ENCODE measurements at regions not wholly inside any gene's neighbourhood (a gene's known extent, or its start where the extent isn't known, plus 50 kb on each side); places are given as distances from the start of the nearest gene placed in this dataset.

GRCh38 chr18:73274812-73275621, 407.2 kb upstream of the NETO1 start:
- no peak for DNase-seq

GRCh38 chr18:73270920-73271634, 403.3 kb upstream of the NETO1 start:
- no peak for DNase-seq

- no peak for DNase-seq
These were observed 396.8 kb upstream of the NETO1 start for GRCh38 chr18:73264562-73264921.

- no peak for DNase-seq
These were observed 394.1 kb upstream of the NETO1 start for GRCh38 chr18:73261923-73262322.

DNA sequence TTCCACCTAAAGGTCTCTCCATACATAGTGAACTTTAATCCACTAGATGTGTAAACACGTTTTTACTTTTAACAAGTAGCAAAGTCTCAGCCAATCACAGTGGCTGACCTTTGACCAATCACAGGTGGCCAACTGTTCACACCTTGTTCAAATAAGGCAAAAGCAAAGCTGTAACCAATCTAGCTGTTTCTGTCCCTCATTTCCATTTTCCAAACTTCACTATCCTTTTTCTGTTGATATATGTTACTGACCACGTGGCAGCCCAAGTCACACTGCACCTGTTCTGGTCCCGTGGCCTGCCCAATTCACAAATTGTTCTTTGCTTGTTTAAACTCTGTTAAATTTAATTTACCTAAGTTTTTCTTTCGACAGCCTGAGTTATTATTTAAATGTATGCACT, 393.5 kb upstream of the NETO1 start:
- no peak for DNase-seq

DNA sequence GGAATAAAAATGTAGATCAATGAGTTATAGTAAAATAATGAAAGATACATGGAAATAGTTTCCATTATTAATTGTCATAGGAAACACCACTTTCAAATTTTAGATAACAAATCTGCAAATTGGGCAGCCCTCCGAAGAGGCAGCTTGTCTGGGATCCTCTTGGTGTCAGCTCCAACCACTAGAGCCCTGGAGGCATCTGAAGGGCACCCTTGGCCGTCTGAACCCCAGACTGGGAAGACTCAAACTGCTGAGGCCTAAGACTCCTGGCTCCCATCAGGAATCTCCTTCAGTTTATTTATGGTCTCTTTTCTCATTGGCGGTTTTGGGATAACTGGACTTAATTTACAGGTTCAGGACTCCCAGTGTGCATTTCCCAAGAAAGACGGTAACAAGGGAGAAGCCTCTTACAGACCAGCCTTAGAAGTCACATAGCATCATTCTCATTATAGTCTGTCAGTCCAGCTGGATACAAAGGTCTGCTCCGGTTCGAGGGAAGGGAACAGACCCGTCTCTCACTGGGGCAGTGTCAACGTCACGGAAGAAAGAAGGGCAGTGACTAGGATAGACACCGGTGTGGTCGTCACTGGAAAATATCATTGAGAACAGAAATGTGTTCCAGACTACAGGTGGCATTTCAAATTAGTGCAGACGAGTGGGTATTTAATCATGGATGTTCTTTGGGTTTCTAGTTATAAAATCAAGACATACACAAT, 390.7 kb upstream of the NETO1 start:
- DNase-seq, result no peak

- DNase-seq, result no peak
These were observed 386.8 kb upstream of the NETO1 start for GRCh38 chr18:73254564-73254963.

DNA sequence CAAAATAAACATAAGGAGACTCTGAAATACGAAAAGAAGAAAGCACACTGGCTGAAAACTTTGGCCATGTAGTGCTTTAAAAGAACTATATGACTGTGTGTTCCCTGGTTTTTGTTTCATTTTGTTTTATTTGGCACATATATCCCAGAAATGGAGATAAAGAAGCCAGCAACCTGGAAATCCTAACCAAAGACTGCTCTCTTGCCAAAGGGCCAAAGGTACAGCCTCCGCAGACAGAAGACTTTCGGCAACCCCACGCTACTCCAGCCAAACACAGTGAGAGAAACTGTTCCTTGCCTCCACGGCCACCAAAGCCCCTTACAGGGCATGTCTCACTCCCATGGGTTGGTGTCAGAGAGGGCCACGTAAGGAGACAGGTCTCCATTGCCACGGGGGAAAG, 381.2 kb upstream of the NETO1 start:
- DNase-seq, result no peak

- DNase-seq, result no peak
These were observed 379.0 kb upstream of the NETO1 start for GRCh38 chr18:73246763-73247162.

- no peak for DNase-seq
These were observed 377.6 kb upstream of the NETO1 start for GRCh38 chr18:73245345-73245744.

DNA sequence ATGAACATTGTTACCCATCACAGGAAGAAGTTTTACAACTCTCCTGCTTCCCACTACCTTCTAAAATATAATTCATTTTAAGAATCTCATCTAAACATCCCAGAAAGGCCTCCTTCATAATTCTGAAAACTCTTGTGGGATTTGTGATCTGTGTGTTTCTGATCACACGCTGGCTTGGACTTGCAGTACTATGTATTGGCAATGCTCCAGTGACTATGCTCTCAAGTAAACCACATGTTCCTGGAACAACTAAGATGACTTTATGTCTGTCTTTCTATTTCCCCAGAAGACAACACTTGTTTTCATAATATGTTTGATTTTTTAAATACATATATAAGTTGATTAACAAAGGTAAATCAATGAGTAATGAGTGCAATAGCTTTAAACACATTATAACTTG, 376.6 kb upstream of the NETO1 start:
- no peak for DNase-seq

DNA sequence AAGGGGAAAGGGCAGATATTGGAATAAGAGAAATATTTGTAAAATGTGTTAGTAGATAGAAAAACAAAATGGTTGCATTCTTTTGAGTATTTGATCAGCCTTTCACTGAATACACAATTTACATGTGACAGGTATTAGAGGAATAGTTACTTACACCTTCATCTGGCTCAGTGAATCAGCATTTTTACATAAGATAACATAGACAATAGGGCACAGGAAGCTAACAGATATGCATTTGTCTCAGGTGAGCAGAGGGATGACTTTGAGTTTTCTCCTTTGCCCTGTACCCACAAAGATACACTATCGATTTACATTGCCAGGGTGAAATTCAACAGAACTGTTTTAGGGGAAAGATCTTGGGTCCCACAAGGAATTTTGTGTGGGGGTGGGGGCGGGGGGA, 373.1 kb upstream of the NETO1 start:
- DNase-seq, result no peak

DNA sequence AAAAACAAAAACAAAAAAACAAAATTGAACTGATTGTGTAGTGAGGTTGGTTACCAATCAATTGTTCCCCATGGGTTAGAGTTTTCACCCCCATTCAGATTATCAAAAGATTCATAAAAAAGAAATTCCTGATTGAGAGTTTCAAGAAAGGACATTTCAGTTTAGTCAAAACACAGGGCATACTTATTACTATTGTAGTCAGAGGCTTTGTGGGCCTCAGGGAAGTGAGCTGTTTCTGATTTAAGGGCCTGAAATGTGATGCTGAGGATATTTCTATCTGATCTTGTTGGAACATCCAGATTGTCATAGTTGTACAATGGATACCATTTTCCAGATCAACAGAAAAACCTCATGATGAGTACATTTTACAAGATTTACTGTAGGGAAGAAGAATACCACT, 368.1 kb upstream of the NETO1 start:
- DNase-seq, result no peak

DNA sequence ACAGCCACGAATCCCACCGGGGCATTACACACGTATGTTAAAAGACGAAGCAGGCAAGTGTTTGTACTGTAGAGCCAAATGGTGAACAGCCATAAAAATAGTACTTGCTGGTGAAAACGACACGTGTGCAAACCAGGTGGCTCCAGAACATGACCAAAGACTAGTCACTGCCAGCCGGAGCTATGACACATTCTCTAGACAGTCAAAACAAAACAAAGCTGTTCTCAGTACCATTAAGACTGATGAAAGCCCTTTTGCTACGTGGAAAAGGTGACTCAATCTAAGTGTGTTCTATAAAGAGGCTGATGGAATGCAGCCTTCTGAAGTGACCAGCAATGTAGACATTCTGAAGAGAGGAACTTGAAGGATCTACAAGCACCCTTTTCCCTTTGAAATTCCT, 367.7 kb upstream of the NETO1 start:
- no peak for DNase-seq

GRCh38 chr18:73232933-73233332, 365.1 kb upstream of the NETO1 start:
- no peak for DNase-seq

DNA sequence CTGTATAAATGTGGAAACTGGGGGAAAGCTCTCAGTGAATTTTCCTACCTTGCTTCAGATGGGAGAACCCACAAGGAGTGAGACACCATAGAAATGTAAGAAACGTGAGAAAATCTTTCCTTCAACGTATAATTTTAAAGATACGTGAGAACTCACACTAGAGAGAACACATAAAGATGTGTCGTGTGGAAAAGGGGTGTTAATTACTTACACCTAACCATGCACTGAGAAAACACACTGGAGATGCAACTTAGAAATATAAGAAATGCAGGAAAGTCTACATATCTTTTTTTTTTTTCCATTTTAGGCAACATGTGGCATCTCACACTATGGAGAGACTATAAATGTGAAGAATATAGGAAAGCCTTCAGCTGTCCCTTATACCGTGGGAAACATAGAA, 352.9 kb upstream of the NETO1 start:
- no peak for DNase-seq

GRCh38 chr18:73218293-73218692, 350.5 kb upstream of the NETO1 start:
- DNase-seq, result no peak

GRCh38 chr18:73214970-73215369, 347.2 kb upstream of the NETO1 start:
- DNase-seq, result no peak

DNA sequence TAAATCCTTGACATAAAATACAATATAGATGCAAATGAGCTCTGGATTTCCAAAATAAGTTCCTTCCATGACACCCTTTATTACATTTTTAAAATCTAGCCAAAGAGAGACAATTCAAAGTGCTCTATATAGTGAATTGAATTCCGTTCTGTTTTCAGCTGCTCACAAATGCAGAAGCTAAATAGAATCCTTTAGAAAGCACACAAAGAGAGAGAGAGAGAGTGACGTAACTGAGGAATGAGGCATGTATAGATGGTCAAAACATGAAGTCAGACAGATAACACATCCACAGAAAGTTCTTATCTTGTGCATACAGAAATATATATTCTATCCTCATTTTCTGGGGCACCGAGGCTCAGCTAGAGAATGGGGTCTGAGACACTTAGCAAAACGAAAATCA, 344.7 kb upstream of the NETO1 start:
- no peak for DNase-seq

DNA sequence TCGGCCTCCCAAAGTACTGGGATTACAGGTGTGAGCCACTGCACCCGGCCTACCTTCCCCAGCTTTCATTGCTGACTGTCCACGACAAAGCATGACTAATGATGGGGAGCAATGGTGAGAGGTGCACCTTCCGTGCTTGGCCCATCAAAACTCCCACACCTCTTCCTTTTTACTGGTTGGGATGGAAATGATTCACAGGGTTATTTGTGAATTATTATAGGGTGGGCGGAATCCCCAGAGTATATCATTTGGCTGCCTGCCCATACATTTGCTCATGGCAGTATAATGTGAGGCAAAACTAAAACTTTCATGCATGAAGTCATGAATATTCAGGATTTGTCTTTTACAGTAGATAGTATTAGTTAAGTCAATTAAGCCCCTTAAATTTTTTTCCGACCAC, 334.2 kb upstream of the NETO1 start:
- no peak for DNase-seq

DNA sequence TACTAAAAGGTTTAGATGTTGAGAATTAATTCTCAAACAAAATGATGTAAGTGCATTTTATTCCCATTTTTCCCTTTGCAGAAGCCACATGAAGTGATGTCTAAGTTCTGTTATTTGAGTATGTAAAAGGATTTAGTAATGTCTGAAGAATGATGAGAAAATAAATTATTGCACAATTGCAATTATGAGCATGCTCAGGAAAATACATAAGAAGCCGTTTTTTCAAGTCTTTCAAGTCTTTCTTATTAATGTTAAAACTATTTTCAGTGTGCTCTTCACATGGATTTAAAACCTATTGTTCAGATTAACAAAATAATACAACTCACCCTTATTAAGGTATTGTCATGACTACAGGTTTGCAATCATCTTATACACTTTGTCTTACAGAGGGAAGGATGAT, 331.4 kb upstream of the NETO1 start:
- no peak for DNase-seq

DNA sequence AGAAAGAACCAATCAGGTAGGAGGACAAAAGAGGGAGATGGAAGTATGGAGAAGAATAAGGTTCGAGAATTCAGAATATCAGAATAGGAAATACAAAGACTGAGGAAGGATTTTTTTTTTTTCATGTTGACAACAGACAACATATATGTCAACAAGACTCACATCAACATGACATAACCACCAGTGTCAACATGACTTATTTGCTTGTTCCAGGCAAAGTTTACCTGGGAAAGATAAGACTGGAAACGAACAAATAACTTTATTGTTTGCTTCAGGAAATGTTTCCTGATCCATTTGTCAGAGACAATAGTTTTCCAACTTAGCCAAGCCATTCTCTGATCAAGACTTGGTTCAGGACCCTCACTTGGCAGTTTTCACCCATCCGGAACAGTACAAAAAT, 321.9 kb upstream of the NETO1 start:
- DNase-seq, result no peak

DNA sequence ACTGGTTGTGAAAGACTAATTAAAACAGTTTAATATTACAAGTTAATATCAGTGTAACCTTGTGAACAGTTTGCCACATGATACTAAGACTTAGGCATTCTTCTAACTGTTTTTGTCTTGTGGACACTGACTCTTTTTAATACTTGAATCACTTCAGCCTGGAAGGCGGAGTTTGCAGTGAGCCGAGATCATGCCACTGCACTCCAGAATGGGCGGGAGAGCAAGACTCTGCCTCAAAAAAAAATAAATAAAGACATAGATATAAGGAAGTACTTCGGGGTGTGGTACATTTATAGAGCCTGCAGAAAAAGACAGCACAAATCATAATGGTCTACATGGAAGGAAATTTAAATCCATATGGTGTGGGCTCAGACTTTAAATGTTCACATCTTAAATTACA, 300.4 kb upstream of the NETO1 start:
- DNase-seq, result no peak

DNA sequence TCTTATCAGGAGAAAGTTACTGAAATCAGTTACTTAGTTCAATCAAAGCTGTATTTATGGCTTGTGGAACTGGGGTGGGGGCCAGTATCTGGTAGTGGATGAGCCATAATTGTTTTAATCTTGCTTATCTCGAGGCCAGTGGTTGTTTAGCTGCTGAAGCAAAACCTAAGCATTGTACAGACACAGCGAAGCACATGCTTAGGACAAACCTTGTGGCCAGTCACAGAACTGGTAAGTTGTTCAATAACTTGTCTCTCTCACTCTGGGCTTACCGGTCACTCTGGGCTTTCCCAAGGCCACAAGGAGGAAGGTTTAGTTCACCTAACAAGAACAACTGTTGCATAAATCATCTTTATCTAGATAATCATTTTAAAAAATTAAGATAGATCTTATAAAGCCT, 296.6 kb upstream of the NETO1 start:
- DNase-seq, result no peak
